Endodermal cell (in vitro differentiated cells): ENCODE measurements at regions not wholly inside any gene's neighbourhood (a gene's known extent, or its start where the extent isn't known, plus 50 kb on each side); places are given as distances from the start of the nearest gene placed in this dataset.

Experiments used
- DNase-seq: peaks from one replicate; pipeline ENCODE4 v3.0.0-alpha.2; 2017
- H3K27ac ChIP-seq: 2 replicates; pipeline ENCODE4 v1.5.1; 2013; ENCODE audit warnings: mild to moderate bottlenecking, low read depth, low read length, moderate library complexity
- H3K27me3 ChIP-seq: 2 replicates; pipeline ENCODE4 v1.6.1; 2013; ENCODE audit warnings: mild to moderate bottlenecking, low read length, moderate library complexity; ENCODE audit not compliant: insufficient read depth, control insufficient read depth, poor library complexity, severe bottlenecking
- H3K36me3 ChIP-seq: 2 replicates; pipeline ENCODE4 v1.7.0; 2013; ENCODE audit warnings: mild to moderate bottlenecking, low read length, moderate library complexity; ENCODE audit not compliant: control insufficient read depth, insufficient read depth
- H3K4me1 ChIP-seq: one replicate; pipeline ENCODE4 v1.7.0; 2013; ENCODE audit warnings: low read length; ENCODE audit not compliant: control insufficient read depth, insufficient read depth
- H3K4me3 ChIP-seq: 2 replicates; pipeline ENCODE4 v1.5.1; 2013; ENCODE audit warnings: mild to moderate bottlenecking, low read length, moderate library complexity
- H3K9ac ChIP-seq: 2 replicates; pipeline ENCODE4 v1.6.1; 2013; ENCODE audit warnings: mild to moderate bottlenecking, low read length, moderate library complexity; ENCODE audit not compliant: poor library complexity, severe bottlenecking; ENCODE audit errors: extremely low read depth
- H3K9me3 ChIP-seq: 2 replicates; pipeline ENCODE4 v1.6.1; 2013; ENCODE audit warnings: mild to moderate bottlenecking, low read length, moderate library complexity; ENCODE audit not compliant: control insufficient read depth
- H3K27ac Mint-ChIP-seq: 2 replicates; pipeline ENCODE4 v1.8.0; 2020; ENCODE audit warnings: mixed read lengths
- H3K27me3 Mint-ChIP-seq: 2 replicates; pipeline ENCODE4 v1.8.0; 2021; ENCODE audit warnings: mild to moderate bottlenecking, mixed read lengths; ENCODE audit not compliant: insufficient read depth
- H3K36me3 Mint-ChIP-seq: 2 replicates; pipeline ENCODE4 v1.8.0; 2020; ENCODE audit warnings: low read depth, mixed read lengths
- H3K4me1 Mint-ChIP-seq: 2 replicates; pipeline ENCODE4 v1.8.0; 2020; ENCODE audit warnings: mixed read lengths
- H3K4me3 Mint-ChIP-seq: 2 replicates; pipeline ENCODE4 v1.8.0; 2020; ENCODE audit warnings: mild to moderate bottlenecking, moderate library complexity, mixed read lengths
- H3K9me3 Mint-ChIP-seq: 2 replicates; pipeline ENCODE4 v1.8.0; 2020; ENCODE audit warnings: mild to moderate bottlenecking, mixed read lengths
- CTCF ChIP-seq: fragments of 200-600 bp; sonication (generic); conservative IDR thresholded peaks from 2 replicates; pipeline ENCODE4 v1.5.0; 2021; ENCODE audit warnings: antibody characterized with exemption, mild to moderate bottlenecking
- WGBS, 2 experiments: methylation state at CpG; one replicate each; pipeline versions ENCODE4 v1.1.5 to v1.1.7; 2013; ENCODE audit warnings: missing lambda C conversion rate in 2 of 2, mixed read lengths in 1 of 2; ENCODE audit not compliant: insufficient coverage in 1 of 2, insufficient read length in 1 of 2; 5-methylcytosine and 5-hydroxymethylcytosine counted together

GRCh38 chr12:69167648-69168165 lies 71.7 kb upstream of the CPSF6 start:
- Histone ChIP-seq H3K36me3 (no peaks in the 10 kb centered on the region), H3K27me3 (no peaks in the 10 kb centered on the region), H3K9me3 (peaks cover 5% of the 10 kb centered on the region), H3K9ac (no peak overlapping the region), H3K4me1 (peaks cover 14% of the 10 kb centered on the region), H3K4me3 (no peak overlapping the region), H3K27ac (no peak overlapping the region)
- Mint-ChIP-seq H3K36me3 (peaks cover 2% of the 10 kb centered on the region), H3K4me1 (peaks cover 48% of the 10 kb centered on the region), H3K27ac (no peak overlapping the region), H3K27me3 (no peaks in the 10 kb centered on the region), H3K4me3 (no peak overlapping the region), H3K9me3 (no peaks in the 10 kb centered on the region)
- WGBS, 2 experiments, result 98 to 100% methylated on average over 3 of the region's 3 CpGs
- TF ChIP-seq CTCF, result no peak
- DNase-seq, result peak; percentile 67

GRCh38 chr12:69168363-69168762 lies 71.0 kb upstream of the CPSF6 start:
- 84 to 96% methylated on average over 4 to 5 of the region's 5 CpGs for WGBS, 2 experiments
- Mint-ChIP-seq H3K36me3 (peaks cover 2% of the 10 kb centered on the region), H3K4me1 (peaks cover 51% of the 10 kb centered on the region), H3K4me3 (no peak overlapping the region), H3K9me3 (no peaks in the 10 kb centered on the region), H3K27me3 (no peaks in the 10 kb centered on the region), H3K27ac (no peak overlapping the region)
- DNase-seq, result no peak
- Histone ChIP-seq H3K27ac (no peak overlapping the region), H3K9me3 (peaks cover 5% of the 10 kb centered on the region), H3K4me1 (peaks cover 16% of the 10 kb centered on the region), H3K4me3 (no peak overlapping the region), H3K27me3 (no peaks in the 10 kb centered on the region), H3K9ac (no peak overlapping the region), H3K36me3 (no peaks in the 10 kb centered on the region)
- no peak for TF ChIP-seq CTCF

GRCh38 chr12:69168828-69169227 lies 70.5 kb upstream of the CPSF6 start:
- no peak overlapping the region for H3K27ac Mint-ChIP-seq
- peaks cover 5% of the 10 kb centered on the region for H3K9me3 ChIP-seq
- no peaks in the 10 kb centered on the region for H3K27me3 ChIP-seq
- peak; percentile 57 for DNase-seq
- no peaks in the 10 kb centered on the region for H3K9me3 Mint-ChIP-seq
- H3K4me3 ChIP-seq, result no peak overlapping the region
- no peak for TF ChIP-seq CTCF
- peaks cover 2% of the 10 kb centered on the region for H3K36me3 Mint-ChIP-seq
- 84 to 91% methylated on average over 2 to 3 of the region's 3 CpGs for WGBS, 2 experiments
- peaks cover 17% of the 10 kb centered on the region for H3K4me1 ChIP-seq
- H3K27ac ChIP-seq, result no peak overlapping the region
- H3K4me3 Mint-ChIP-seq, result no peak overlapping the region
- H3K4me1 Mint-ChIP-seq, result peaks cover 56% of the 10 kb centered on the region
- H3K9ac ChIP-seq, result no peak overlapping the region
- no peaks in the 10 kb centered on the region for H3K27me3 Mint-ChIP-seq
- no peaks in the 10 kb centered on the region for H3K36me3 ChIP-seq
